HK-2 (cell line): ENCODE measurements at regions not wholly inside any gene's neighbourhood (a gene's known extent, or its start where the extent isn't known, plus 50 kb on each side); places are given as distances from the start of the nearest gene placed in this dataset.

Source experiments
- DNase-seq: peaks from one replicate; pipeline ENCODE4 v3.0.0-alpha.2; 2018; ENCODE audit not compliant: unreplicated experiment

GRCh38 chr3:84066915-84067314, 891.9 kb upstream of the CADM2 start:
- no peak for DNase-seq

GRCh38 chr3:84073664-84074063, 885.1 kb upstream of the CADM2 start:
- DNase-seq = no peak

DNA sequence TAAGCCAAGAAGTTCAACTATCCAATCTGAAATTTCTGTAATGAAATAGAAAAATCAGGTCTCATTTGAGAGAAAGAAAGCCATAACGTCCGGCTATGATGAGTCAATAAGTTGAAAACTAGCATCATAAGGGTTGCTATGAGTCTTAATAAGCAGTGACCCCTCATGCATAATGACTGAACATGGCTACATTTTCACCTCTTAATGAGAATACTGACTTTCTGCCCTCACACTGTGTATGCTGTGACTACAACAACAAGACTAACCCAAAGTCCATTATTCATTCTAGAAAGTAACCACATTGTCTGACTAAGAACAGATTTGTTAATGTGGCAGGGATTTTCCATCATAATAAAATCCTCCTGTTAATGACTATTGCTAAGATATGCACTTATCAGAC, 884.0 kb upstream of the CADM2 start:
- no peak for DNase-seq

GRCh38 chr3:84077479-84077878, 881.3 kb upstream of the CADM2 start:
- DNase-seq = no peak

DNA sequence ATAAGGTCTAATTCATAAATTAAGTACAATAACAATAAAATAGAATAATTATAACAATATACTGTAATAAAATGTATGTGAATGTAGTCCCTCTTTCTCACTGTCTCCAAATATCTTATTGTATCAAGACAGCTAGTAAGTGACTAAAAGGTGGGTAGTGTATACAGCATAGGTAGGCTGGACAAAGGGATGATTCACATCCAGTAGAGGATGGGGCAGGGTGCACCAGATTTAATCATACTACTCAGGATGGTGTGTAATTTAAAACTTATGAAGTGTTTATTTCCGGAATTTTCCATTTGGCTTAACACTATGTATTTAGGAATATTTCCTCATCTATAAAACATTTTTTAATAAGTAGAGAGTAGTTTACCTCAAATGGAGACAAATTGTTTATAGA, 876.1 kb upstream of the CADM2 start:
- DNase-seq = no peak

GRCh38 chr3:84092907-84093306, 865.9 kb upstream of the CADM2 start:
- DNase-seq = no peak

DNA sequence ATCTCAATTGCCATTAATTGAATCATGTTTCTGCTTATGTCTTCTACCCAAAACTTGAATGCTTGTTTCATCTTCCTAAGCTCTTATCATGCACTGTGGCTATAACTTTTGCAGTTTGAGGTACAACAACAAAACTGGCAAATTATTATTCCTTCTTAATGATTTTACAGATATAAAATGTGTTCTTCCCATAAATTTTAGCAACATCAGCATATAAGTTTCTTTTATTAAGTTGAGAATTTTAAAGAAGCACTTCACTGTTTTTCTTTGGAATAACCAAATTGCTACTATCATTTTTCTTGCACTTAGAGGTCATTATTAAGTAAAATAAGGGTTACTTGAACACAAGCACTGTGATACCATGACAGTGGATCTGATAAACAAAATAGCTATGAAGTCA, 862.6 kb upstream of the CADM2 start:
- no peak for DNase-seq

DNA sequence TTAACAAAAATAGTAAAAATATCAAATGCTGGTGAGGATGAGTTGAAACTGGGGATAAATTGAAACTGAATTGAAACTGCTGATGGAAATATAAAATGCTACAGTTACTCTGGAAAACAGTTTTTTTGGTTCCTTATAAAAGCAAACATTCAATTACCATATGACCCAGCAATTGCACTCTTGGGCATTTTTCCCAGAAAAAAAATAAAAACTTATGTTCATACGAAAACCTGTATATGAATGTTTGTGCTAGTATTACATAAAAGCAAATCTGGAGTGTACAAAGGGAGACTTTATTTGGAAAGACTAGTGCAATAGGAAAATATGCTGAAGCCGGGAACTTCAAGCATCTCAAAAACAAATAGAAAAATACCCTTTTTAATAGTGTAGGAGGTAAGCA, 857.9 kb upstream of the CADM2 start:
- DNase-seq = no peak

DNA sequence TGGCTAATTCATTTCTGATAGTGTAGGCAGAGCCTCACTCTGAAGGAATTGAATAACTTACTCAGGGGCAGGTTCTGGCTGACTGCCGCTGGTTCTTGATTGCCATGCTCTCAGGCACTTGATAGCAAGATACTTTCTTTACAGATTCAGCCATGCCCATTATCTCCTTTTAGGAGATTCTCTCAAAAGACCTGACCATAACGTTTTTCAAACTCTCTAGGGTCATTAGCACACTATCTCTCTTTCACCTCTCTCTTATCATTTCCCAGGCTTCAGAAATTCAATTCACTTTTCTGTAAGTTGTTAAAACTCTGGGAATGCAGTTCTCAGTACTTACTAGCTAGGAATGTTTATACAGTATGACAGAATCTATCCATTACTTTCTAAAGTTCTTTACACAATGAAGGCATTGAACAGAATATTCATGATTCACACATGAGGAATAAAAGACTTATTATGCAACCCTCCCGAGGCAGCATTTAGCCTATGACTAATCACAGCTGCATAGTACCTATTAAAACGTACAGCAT, 850.3 kb upstream of the CADM2 start:
- no peak for DNase-seq

DNA sequence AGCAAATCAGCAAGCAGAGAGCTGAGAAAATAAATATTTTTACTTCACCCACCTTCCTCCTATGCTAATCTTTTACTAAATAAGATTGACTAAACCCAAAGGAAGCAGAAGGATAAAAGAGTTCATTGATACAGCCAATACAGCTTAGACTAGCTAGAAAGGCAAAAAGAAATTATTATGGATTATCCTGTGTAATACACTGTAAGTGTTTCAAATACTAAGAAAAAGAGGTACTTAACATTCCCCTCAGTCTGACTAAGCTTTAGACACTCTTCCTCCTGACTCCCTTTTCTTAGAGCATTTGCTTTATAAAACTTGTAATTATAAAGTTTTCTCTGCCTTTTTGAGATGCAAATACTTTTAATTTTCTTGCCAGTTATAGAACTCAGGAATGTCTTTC, 848.9 kb upstream of the CADM2 start:
- DNase-seq = no peak

- no peak for DNase-seq
These were observed 848.0 kb upstream of the CADM2 start for GRCh38 chr3:84110787-84111186.

DNA sequence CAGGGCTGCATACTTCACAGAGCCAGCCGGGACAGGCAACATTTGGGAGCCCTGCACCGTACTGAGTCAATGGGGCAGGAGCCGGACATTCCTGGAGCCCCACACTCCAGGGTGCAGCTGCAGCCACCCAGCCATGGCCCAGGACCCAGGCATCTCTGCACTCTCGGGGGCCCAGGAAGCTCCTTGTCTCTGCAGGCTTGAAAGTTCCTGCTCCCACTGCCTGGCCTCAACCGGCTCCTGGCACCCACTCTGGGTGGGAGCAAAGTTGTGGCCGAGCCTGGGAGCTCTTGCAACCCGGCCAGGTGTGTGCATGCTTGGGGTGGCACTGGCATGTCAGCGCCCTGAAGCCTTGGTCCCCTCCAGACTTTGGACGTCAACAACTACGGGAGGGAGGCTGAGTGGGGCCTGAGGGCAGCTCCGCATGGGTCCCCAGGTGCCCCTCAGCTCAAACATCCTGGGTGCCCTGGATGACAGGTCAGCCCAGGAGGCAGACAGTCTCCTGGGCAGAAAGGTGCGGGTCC, 833.5 kb upstream of the CADM2 start:
- DNase-seq = no peak

- no peak for DNase-seq
These were observed 833.0 kb upstream of the CADM2 start for GRCh38 chr3:84125760-84126159.

GRCh38 chr3:84126160-84126559, 832.6 kb upstream of the CADM2 start:
- DNase-seq = no peak

DNA sequence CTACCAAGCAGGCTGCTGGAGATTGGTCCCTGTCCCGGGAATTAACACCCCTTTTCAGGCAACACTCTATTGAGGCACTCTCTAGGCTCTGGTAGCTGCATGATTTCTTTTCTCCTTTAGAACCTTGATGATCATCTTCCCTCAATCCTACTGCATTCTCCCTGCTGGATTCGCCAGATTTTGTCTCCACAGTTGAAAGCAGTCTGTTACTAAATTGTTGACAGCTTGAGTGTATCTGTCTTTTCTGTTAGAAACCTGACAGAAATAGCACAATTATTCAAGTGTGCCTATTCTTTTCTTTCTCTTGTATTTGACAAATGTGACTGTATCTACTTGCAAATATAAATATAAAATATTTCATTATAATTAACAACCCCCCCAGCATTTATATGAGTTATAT, 830.8 kb upstream of the CADM2 start:
- DNase-seq = no peak

DNA sequence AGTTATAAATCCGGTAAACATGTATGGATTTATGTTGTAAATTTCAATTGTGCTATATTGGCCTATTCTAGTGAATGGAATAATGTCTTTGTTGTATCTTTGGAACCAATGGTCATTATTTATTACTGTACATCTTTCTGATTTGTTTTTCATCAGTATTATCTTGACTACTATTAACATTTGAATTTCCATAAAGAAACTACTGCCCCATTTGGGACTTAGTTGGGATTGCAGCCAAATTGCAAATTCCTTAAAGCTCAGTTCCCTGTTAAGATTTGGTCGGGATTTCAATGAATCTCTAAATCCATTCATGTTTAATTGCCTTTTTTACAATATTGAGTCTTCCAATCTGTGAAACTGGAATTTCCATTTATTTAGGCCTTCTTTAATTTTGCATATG, 822.4 kb upstream of the CADM2 start:
- DNase-seq = no peak

GRCh38 chr3:84140631-84141030, 818.2 kb upstream of the CADM2 start:
- no peak for DNase-seq

DNA sequence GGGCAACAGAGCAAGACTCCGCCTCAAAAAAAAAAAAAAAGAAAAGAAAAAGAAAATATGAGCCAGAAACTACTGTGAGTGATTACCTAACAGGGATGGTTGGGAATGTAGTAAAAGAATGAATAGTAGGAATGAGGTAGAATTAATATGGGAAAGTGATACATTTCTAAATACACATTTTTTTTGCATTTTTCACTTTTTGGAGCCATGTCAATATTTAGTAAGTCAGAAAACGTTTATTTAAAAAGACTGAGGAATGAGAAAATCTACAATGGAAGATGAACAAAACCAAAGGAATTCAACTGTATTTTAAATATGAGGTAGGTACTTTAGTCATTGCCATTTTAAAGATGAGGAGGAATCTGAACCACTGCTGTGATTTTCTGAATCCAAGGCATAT, 817.2 kb upstream of the CADM2 start:
- DNase-seq = no peak

- DNase-seq = no peak
These were observed 793.5 kb upstream of the CADM2 start for GRCh38 chr3:84165328-84165727.

DNA sequence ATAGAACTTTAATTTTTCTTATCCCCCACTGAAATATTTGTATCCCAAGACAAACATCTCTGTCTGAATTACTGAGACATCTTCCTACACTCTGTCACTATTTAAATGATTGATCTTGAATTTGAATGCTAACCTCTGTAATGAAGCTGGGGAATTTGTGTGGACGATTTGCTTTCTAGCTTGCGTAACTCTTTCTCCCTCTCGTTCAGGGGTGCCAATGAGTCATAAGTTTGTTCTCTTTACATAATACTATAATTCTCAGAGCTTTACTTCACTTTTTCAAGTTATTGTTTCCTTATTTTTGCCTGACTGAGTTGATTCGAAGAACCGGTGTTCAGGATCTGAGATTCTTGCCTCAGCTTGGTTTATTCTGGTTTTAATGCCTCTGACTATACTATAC, 783.3 kb upstream of the CADM2 start:
- no peak for DNase-seq

DNA sequence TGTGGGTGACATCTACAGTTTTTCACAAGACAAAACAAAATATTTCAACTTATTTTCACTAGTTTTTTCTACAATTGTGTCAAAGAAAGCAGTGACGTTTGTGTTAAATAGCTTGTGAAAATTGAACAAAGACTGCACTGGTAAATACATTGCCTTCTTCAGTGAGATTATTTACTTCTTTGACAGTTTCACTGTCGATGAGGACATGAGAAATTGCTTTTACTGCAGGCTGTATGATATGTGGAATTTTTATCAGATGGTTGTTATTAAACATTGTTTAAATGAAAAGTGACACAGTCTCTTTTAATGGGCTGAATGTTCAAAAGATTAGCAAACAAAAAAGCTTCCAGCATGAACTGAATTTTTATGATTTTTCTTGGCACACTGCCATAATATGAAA, 773.9 kb upstream of the CADM2 start:
- no peak for DNase-seq

DNA sequence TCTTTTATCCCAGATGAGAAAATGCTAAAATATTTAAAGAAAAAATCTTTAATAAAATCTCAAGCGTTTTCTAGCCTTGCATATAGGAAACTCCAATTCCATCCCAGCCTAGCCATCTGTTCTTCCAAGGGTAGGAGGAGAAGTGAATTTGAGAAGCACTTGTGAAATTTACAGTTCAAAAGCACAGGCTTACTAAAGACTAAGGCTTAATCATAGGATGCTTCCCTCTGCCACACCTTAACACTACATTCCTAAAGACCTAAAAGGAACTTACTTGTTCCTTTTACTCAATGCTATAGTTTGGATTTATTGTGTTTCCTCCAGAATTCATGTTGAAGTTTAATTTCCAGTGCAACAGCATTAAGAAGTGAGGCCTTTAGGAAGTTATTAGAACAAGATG, 764.8 kb upstream of the CADM2 start:
- DNase-seq = no peak

- no peak for DNase-seq
These were observed 749.3 kb upstream of the CADM2 start for GRCh38 chr3:84209474-84209873.

GRCh38 chr3:84223512-84223911, 735.3 kb upstream of the CADM2 start:
- DNase-seq = no peak

- no peak for DNase-seq
These were observed 734.5 kb upstream of the CADM2 start for GRCh38 chr3:84224262-84224661.
